Keratinocyte (primary cell): ENCODE measurements at regions not wholly inside any gene's neighbourhood (a gene's known extent, or its start where the extent isn't known, plus 50 kb on each side); places are given as distances from the start of the nearest gene placed in this dataset.

Experiments
- CTCF ChIP-seq, 3 experiments: IDR thresholded peaks in 1 of 3; conservative IDR thresholded peaks in 1 of 3; optimal IDR thresholded peaks in 1 of 3; 2 replicates in 2 of 3; 3 replicates in 1 of 3; pipeline versions ENCODE3 to v1.5.1; 2011; ENCODE audit warnings: low read length in 3 of 3, mild to moderate bottlenecking in 3 of 3, moderate library complexity in 2 of 3, control low read depth in 1 of 3, inconsistent platforms in 1 of 3; ENCODE audit not compliant: insufficient read depth in 2 of 3; ENCODE audit errors: extremely low read depth in 1 of 3
- EZH2 ChIP-seq: IDR thresholded peaks from one replicate; pipeline ENCODE4 v1.6.1; 2012; ENCODE audit warnings: inconsistent platforms, mild to moderate bottlenecking, low read length, moderate library complexity

DNA sequence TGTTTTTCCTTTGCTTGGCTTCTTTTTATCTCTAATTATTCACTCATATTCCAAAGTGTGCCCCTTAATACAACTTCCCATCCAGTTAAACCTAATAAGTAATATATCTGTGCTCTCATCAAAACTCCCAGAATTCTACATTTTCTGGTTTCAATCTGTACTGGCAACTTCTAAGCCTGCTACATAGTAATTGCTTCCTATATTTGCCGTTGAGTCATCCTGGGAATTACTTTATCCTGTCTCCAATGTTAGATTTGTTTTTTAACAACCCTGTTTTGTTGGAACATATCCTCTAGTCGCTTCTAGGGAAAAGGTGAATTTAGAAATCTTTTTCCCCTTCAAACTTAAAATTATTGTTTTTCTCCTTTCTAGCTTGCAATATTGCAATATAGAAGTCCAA, 620.5 kb upstream of the PKN2 start:
- TF ChIP-seq EZH2 (no peak), CTCF (optimal IDR thresholded peaks at IDR 0.05 in 1 of 3, IDR thresholded peaks at IDR 0.05 in 1 of 3, conservative IDR thresholded peaks at IDR 0.05 in 1 of 3; ENCODE audit: extremely low read depth in 1 of 3, insufficient read depth in 2 of 3, low read length in 3 of 3) (no peak)
